K562 (cell line): ENCODE measurements at regions not wholly inside any gene's neighbourhood (a gene's known extent, or its start where the extent isn't known, plus 50 kb on each side); places are given as distances from the start of the nearest gene placed in this dataset.

ENCODE experiments used
- ATAC-seq: fragments of 200-7000 bp; cut with Tn5 transposase; 3 replicates; pipeline ENCODE4 v1.9.1; 2020; ENCODE audit warnings: moderate library complexity
- BruUV-seq: library from RNA; stranded (reverse); fragments of 400-500 nt; replicated peaks from 2 replicates; lab custom pipeline; 2021; lab: Mats Ljungman, UMichigan
- CTCF ChIA-PET: fragments of 300-600 bp; formaldehyde crosslinking; extraction: SDS; loops from one replicate; lab custom pipeline; 2021; ENCODE audit warnings: low intra/inter-chr PET ratio; lab: Yijun Ruan, JAX
- POLR2A ChIA-PET: fragments of 300-600, 350-650 bp; sonication (Branson Sonifier 250); formaldehyde crosslinking; extraction: SDS; loops from one replicate; lab custom pipeline; 2021; ENCODE audit warnings: antibody characterized with exemption, inconsistent platforms; lab: Yijun Ruan, JAX
- DNase-seq, 4 experiments: peaks; one replicate each; pipeline versions ENCODE4 v3.0.0 to v3.0.0-alpha.2; 2011 to 2018; ENCODE audit warnings: low spot score in 3 of 4, mixed read lengths in 3 of 4; ENCODE audit errors: extremely low read depth in 1 of 4
- FAIRE-seq: peaks from 2 replicates; lab custom pipeline; 2011; peaks lifted over from hg19 to GRCh38; lab: Jason Lieb, UNC
- H2AFZ ChIP-seq: 2 replicates; pipeline ENCODE4 v1.6.0; 2011; ENCODE audit warnings: low read depth, low read length, control low read depth, inconsistent platforms
- H3K27ac ChIP-seq: fragments of 200-600 bp; 3 replicates; pipeline ENCODE4 v1.8.0; 2011; ENCODE audit warnings: low read depth, mild to moderate bottlenecking, control low read depth, inconsistent platforms, low read length, moderate library complexity, mixed read lengths; ENCODE audit errors: extremely low read depth
- H3K27me3 ChIP-seq, 2 experiments: fragments of 300-600 bp in 1 of 2; 2 replicates in 1 of 2; 3 replicates in 1 of 2; pipeline versions ENCODE4 v1.6.0 to v1.8.0; 2011; ENCODE audit warnings: inconsistent platforms in 2 of 2, low read length in 2 of 2, mild to moderate bottlenecking in 1 of 2, mixed read lengths in 1 of 2, moderate library complexity in 1 of 2; ENCODE audit not compliant: control insufficient read depth in 2 of 2, insufficient read depth in 2 of 2
- H3K36me3 ChIP-seq: fragments of 300-600 bp; 3 replicates; pipeline ENCODE4 v1.8.0; 2011; ENCODE audit warnings: mild to moderate bottlenecking, low read length, inconsistent platforms; ENCODE audit not compliant: control insufficient read depth, insufficient read depth
- H3K4me1 ChIP-seq, 2 experiments: fragments of 200-600 bp in 1 of 2; replicated peaks in 1 of 2; 2 replicates in 1 of 2; 3 replicates in 1 of 2; pipeline versions ENCODE4 v1.5.1 to v1.8.0; 2011; ENCODE audit warnings: inconsistent platforms in 2 of 2, low read length in 2 of 2, mild to moderate bottlenecking in 1 of 2, mixed read lengths in 1 of 2, moderate library complexity in 1 of 2; ENCODE audit not compliant: control insufficient read depth in 2 of 2, insufficient read depth in 2 of 2
- H3K4me2 ChIP-seq: 2 replicates; pipeline ENCODE4 v1.6.1; 2011; ENCODE audit warnings: low read length, control low read depth, inconsistent platforms, mixed read lengths; ENCODE audit not compliant: insufficient read depth
- H3K4me3 ChIP-seq: fragments of 200-600 bp; sonication (generic), shearing (Covaris generic); 2 replicates; pipeline ENCODE4 v1.5.1; 2016; ENCODE audit warnings: control low read depth, inconsistent platforms
- H3K79me2 ChIP-seq: fragments of 200-600 bp; 3 replicates; pipeline ENCODE4 v1.8.0; 2011; ENCODE audit warnings: low read length, inconsistent platforms; ENCODE audit not compliant: control insufficient read depth, insufficient read depth
- H3K9ac ChIP-seq, 2 experiments: 2 replicates each; pipeline versions ENCODE4 v1.6.0 to v1.6.1; 2011; ENCODE audit warnings: low read depth in 2 of 2, low read length in 2 of 2, control low read depth in 1 of 2, inconsistent platforms in 1 of 2, mild to moderate bottlenecking in 1 of 2, mixed read lengths in 1 of 2; ENCODE audit not compliant: insufficient read depth in 1 of 2
- H3K9me1 ChIP-seq: one replicate; pipeline ENCODE4 v1.6.0; 2011; ENCODE audit warnings: inconsistent platforms, mild to moderate bottlenecking, low read length, moderate library complexity; ENCODE audit not compliant: control insufficient read depth, insufficient read depth
- H3K9me3 ChIP-seq: replicated peaks from 2 replicates; pipeline ENCODE4 v1.5.1; 2011; ENCODE audit warnings: low read depth, low read length, inconsistent platforms; ENCODE audit not compliant: control insufficient read depth, insufficient read depth
- H4K20me1 ChIP-seq: replicated peaks from 2 replicates; pipeline ENCODE4 v1.6.1; 2011; ENCODE audit warnings: low read length, inconsistent platforms, mixed read lengths; ENCODE audit not compliant: control insufficient read depth, insufficient read depth
- ARNT ChIP-seq, 2 experiments: fragments of 450-650 bp; IDR thresholded peaks; 2 replicates each; pipeline ENCODE4 v1.6.1; 2016; ENCODE audit warnings: mild to moderate bottlenecking in 1 of 2
- E2F5 ChIP-seq: sonication (generic); formaldehyde crosslinking; IDR thresholded peaks from 2 replicates; pipeline ENCODE4 v1.8.0; 2022; ENCODE audit warnings: mild to moderate bottlenecking, missing genetic modification reagents
- POLR3G ChIP-seq: IDR thresholded peaks from 2 replicates; pipeline ENCODE4 v1.6.1; 2011; ENCODE audit not compliant: insufficient read length, insufficient replicate concordance; ENCODE audit errors: extremely low read depth
- RAD51 ChIP-seq: fragments of 450-650 bp; IDR thresholded peaks from 2 replicates; pipeline ENCODE4 v1.7.1; 2016; ENCODE audit warnings: low read depth, mild to moderate bottlenecking, borderline replicate concordance
- SMARCA5 ChIP-seq: fragments of 450-650 bp; IDR thresholded peaks from 2 replicates; pipeline ENCODE4 v1.6.1; 2016
- TFAP4 ChIP-seq: sonication (generic); formaldehyde crosslinking; IDR thresholded peaks from 2 replicates; pipeline ENCODE4 v1.8.0; 2022; ENCODE audit warnings: missing genetic modification reagents, mild to moderate bottlenecking, moderate library complexity, borderline replicate concordance
- TRIM28 ChIP-seq: fragments of 450-650 bp; IDR thresholded peaks from 2 replicates; pipeline ENCODE4 v1.6.1; 2017
- ZKSCAN3 ChIP-seq: fragments of 250-450 bp; sonication (Bioruptor Pico); IDR thresholded peaks from 2 replicates; pipeline ENCODE4 v1.4.0; 2020
- ZNF12 ChIP-seq: sonication (generic); formaldehyde crosslinking; IDR thresholded peaks from 2 replicates; pipeline ENCODE4 v1.4.0; 2020; ENCODE audit warnings: mild to moderate bottlenecking, missing genetic modification reagents
- ZNF184 ChIP-seq: sonication (generic); formaldehyde crosslinking; IDR thresholded peaks from 2 replicates; pipeline ENCODE4 v1.5.0; 2020; ENCODE audit warnings: missing genetic modification reagents
- ZNF75A ChIP-seq: fragments of 450-650 bp; formaldehyde crosslinking; IDR thresholded peaks from 2 replicates; pipeline ENCODE4 v1.4.0; 2020; ENCODE audit warnings: mild to moderate bottlenecking
- WGBS: fragments of 100-300 bp; shearing (Covaris generic); methylation state at CpG from one replicate; pipeline ENCODE4 v1.1.6; 2016; ENCODE audit warnings: low coverage, mixed read lengths; ENCODE audit not compliant: insufficient coverage; ENCODE audit errors: missing lambda C conversion rate; 5-methylcytosine and 5-hydroxymethylcytosine counted together
- in situ Hi-C: fragments of 300-500 bp; cut with MboI; formaldehyde crosslinking; loops from 4 replicates; pipeline ENCODE4 v1.15.0; 2018; ENCODE audit warnings: inconsistent platforms, mixed read lengths
- intact Hi-C: fragments of 100-400 bp; cut with micrococcal nuclease; formaldehyde crosslinking; loops from 2 replicates; pipeline ENCODE4 v1.14.2; 2022

GRCh38 chr18:43720041-43720440 is 442.8 kb upstream of the SYT4 start:
- BruUV-seq, result no TSS peak
- no peak for DNase-seq
- intact Hi-C loops, result no loop called here
- Histone ChIP-seq H4K20me1 (no peaks in the 10 kb centered on the region), H3K9me1 (no peaks in the 10 kb centered on the region), H3K79me2 (no peaks in the 10 kb centered on the region)
- WGBS, result 0% methylated on average over 2 of the region's 2 CpGs
- TF ChIP-seq POLR3G, result no peak
- no peak for TF ChIP-seq RAD51
- no peak for TF ChIP-seq ZNF12 (CRISPR knock-in tag)
- TF ChIP-seq TFAP4, result no peak
- TF ChIP-seq ZKSCAN3, result no peak
- no peak for TF ChIP-seq ZNF184 (CRISPR knock-in tag)
- TF ChIP-seq ARNT (IDR thresholded peaks at IDR 0.05), result no peak
- no peak for TF ChIP-seq ZNF75A
- TF ChIP-seq TRIM28, result no peak
- no peak for TF ChIP-seq SMARCA5
- TF ChIP-seq E2F5 (CRISPR knock-in tag), result no peak
- TF ChIP-seq, all 486 proteins: peak for 0
- Histone ChIP-seq H3K27me3 (no peaks in the 10 kb centered on the region), H2AFZ (no peak overlapping the region), H3K27ac (no peak overlapping the region), H3K9me3 (no peaks in the 10 kb centered on the region), H3K9ac (no peak overlapping the region), H3K36me3 (no peaks in the 10 kb centered on the region), H3K4me2 (no peak overlapping the region), H3K4me3 (no peak overlapping the region), H3K4me1 (no peaks in the 10 kb centered on the region)
- ATAC-seq, result no peak
- in situ Hi-C loops, result no loop called here
- no peak for FAIRE-seq
- CTCF ChIA-PET, result no interaction called here
- POLR2A ChIA-PET, result no interaction called here
